ENCODE measurements at regions not wholly inside any gene's neighbourhood (a gene's known extent, or its start where the extent isn't known, plus 50 kb on each side); places are given as distances from the start of the nearest gene placed in this dataset.

DNA sequence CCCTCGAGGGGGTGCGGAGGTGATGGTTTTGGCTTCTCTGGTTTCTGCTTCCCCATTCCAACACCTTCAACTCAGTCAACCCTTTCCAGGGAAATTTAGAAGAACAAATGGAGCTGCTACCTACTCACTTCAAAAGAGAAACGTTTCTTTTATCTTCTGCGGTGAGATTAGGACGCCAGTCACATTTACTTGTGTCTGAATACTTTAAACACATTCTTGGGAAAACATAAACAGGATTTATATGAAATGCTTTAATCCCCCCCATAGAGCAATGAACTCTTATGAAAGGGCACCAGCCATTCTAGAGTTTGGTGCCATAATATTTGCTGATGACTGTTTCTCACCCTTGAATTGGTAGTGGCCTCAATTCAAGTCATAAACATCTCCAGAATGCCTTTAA is 253.2 kb upstream of the APCDD1 start:
- no peak overlapping the region for H3K9ac ChIP-seq (ENCODE audit: low read length)
- H3K27ac ChIP-seq (ENCODE audit: low read length): no peak overlapping the region
- H3K9me3 ChIP-seq (ENCODE audit: low read length): no peaks in the 10 kb centered on the region
- H3K4me3 ChIP-seq (ENCODE audit: low read length): no peak overlapping the region
- H3K79me2 ChIP-seq (replicated peaks; ENCODE audit: insufficient read depth, low read length): no peaks in the 10 kb centered on the region
- no peaks in the 10 kb centered on the region for H3K27me3 ChIP-seq (ENCODE audit: insufficient read depth, low read depth, low read length)
- H2AFZ ChIP-seq (ENCODE audit: low read depth, low read length): no peak overlapping the region
- H3K4me2 ChIP-seq (ENCODE audit: low read length): no peak overlapping the region
- TF ChIP-seq POLR2AphosphoS5 (IDR thresholded peaks at IDR 0.05) (no peak), MXI1 (conservative IDR thresholded peaks at IDR 0.05; ENCODE audit: poor library complexity, severe bottlenecking) (no peak), EP300 (conservative IDR thresholded peaks at IDR 0.05; ENCODE audit: poor library complexity, severe bottlenecking) (no peak), RAD21 (conservative IDR thresholded peaks at IDR 0.05) (no peak), TAF1 (IDR thresholded peaks at IDR 0.05; ENCODE audit: low read depth) (no peak), EZH2 (IDR thresholded peaks at IDR 0.05; ENCODE audit: borderline replicate concordance, insufficient read depth, low read length, poor library complexity, severe bottlenecking) (no peak), SMC3 (conservative IDR thresholded peaks at IDR 0.05; ENCODE audit: poor library complexity) (no peak)
- TF ChIP-seq, protein P1, sequence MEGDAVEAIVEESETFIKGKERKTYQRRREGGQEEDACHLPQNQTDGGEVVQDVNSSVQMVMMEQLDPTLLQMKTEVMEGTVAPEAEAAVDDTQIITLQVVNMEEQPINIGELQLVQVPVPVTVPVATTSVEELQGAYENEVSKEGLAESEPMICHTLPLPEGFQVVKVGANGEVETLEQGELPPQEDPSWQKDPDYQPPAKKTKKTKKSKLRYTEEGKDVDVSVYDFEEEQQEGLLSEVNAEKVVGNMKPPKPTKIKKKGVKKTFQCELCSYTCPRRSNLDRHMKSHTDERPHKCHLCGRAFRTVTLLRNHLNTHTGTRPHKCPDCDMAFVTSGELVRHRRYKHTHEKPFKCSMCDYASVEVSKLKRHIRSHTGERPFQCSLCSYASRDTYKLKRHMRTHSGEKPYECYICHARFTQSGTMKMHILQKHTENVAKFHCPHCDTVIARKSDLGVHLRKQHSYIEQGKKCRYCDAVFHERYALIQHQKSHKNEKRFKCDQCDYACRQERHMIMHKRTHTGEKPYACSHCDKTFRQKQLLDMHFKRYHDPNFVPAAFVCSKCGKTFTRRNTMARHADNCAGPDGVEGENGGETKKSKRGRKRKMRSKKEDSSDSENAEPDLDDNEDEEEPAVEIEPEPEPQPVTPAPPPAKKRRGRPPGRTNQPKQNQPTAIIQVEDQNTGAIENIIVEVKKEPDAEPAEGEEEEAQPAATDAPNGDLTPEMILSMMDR (IDR thresholded peaks at IDR 0.05; ENCODE audit: poor library complexity, severe bottlenecking): no peak
- TF ChIP-seq, protein P2, sequence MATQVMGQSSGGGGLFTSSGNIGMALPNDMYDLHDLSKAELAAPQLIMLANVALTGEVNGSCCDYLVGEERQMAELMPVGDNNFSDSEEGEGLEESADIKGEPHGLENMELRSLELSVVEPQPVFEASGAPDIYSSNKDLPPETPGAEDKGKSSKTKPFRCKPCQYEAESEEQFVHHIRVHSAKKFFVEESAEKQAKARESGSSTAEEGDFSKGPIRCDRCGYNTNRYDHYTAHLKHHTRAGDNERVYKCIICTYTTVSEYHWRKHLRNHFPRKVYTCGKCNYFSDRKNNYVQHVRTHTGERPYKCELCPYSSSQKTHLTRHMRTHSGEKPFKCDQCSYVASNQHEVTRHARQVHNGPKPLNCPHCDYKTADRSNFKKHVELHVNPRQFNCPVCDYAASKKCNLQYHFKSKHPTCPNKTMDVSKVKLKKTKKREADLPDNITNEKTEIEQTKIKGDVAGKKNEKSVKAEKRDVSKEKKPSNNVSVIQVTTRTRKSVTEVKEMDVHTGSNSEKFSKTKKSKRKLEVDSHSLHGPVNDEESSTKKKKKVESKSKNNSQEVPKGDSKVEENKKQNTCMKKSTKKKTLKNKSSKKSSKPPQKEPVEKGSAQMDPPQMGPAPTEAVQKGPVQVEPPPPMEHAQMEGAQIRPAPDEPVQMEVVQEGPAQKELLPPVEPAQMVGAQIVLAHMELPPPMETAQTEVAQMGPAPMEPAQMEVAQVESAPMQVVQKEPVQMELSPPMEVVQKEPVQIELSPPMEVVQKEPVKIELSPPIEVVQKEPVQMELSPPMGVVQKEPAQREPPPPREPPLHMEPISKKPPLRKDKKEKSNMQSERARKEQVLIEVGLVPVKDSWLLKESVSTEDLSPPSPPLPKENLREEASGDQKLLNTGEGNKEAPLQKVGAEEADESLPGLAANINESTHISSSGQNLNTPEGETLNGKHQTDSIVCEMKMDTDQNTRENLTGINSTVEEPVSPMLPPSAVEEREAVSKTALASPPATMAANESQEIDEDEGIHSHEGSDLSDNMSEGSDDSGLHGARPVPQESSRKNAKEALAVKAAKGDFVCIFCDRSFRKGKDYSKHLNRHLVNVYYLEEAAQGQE (IDR thresholded peaks at IDR 0.05; ENCODE audit: borderline replicate concordance): no peak
- H3K36me3 ChIP-seq (ENCODE audit: insufficient read depth, low read length): no peaks in the 10 kb centered on the region
- no peaks in the 10 kb centered on the region for H4K20me1 ChIP-seq (ENCODE audit: insufficient read depth)
- no peaks in the 10 kb centered on the region for H3F3A ChIP-seq (ENCODE audit: insufficient read depth, low read length, poor library complexity, severe bottlenecking)
- H3K9me2 ChIP-seq (ENCODE audit: insufficient read depth, low read length): no peaks in the 10 kb centered on the region

DNA sequence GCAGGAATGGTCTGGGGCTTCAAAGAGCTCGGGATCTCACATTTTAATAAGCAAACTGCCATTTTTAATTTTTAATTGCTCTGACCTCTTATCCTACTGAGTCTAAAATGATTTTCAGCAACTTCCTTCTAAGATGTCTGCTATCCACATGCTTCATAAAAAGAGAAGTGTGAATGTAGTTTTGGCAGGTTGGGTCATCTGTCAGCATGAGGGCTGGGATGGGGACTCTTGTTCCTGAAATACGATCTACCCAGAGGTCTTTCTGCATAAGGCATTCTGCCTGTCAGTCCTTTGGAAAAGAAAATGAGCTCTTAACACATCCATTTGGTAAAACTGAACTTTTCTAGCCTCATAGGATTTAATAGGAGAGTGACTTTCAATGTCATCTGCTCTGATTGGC is 252.8 kb upstream of the APCDD1 start:
- Histone ChIP-seq H3K9me2 (ENCODE audit: insufficient read depth, low read length) (no peaks in the 10 kb centered on the region), H3K4me2 (ENCODE audit: low read length) (no peak overlapping the region), H3K27me3 (ENCODE audit: insufficient read depth, low read depth, low read length) (no peaks in the 10 kb centered on the region), H3K9me3 (ENCODE audit: low read length) (no peaks in the 10 kb centered on the region), H3K27ac (ENCODE audit: low read length) (no peak overlapping the region), H4K20me1 (ENCODE audit: insufficient read depth) (no peaks in the 10 kb centered on the region), H3F3A (ENCODE audit: insufficient read depth, low read length, poor library complexity, severe bottlenecking) (no peaks in the 10 kb centered on the region), H3K36me3 (ENCODE audit: insufficient read depth, low read length) (no peaks in the 10 kb centered on the region), H3K79me2 (replicated peaks; ENCODE audit: insufficient read depth, low read length) (no peaks in the 10 kb centered on the region), H3K4me3 (ENCODE audit: low read length) (no peak overlapping the region), H3K9ac (ENCODE audit: low read length) (no peak overlapping the region), H2AFZ (ENCODE audit: low read depth, low read length) (no peak overlapping the region)
- TF ChIP-seq SMC3 (conservative IDR thresholded peaks at IDR 0.05; ENCODE audit: poor library complexity) (no peak), TAF1 (IDR thresholded peaks at IDR 0.05; ENCODE audit: low read depth) (no peak), RAD21 (conservative IDR thresholded peaks at IDR 0.05) (no peak), POLR2AphosphoS5 (IDR thresholded peaks at IDR 0.05) (no peak), EZH2 (IDR thresholded peaks at IDR 0.05; ENCODE audit: borderline replicate concordance, insufficient read depth, low read length, poor library complexity, severe bottlenecking) (no peak), EP300 (conservative IDR thresholded peaks at IDR 0.05; ENCODE audit: poor library complexity, severe bottlenecking) (no peak), MXI1 (conservative IDR thresholded peaks at IDR 0.05; ENCODE audit: poor library complexity, severe bottlenecking) (no peak)
- TF ChIP-seq, protein P2 (IDR thresholded peaks at IDR 0.05; ENCODE audit: borderline replicate concordance): no peak
- TF ChIP-seq, protein P1 (IDR thresholded peaks at IDR 0.05; ENCODE audit: poor library complexity, severe bottlenecking): no peak
